HepG2 (cell line): ENCODE measurements at regions not wholly inside any gene's neighbourhood (a gene's known extent, or its start where the extent isn't known, plus 50 kb on each side); places are given as distances from the start of the nearest gene placed in this dataset.

ENCODE experiments used
- ATAC-seq: fragments of 200-7000 bp; cut with Tn5 transposase; 3 replicates; pipeline ENCODE4 v1.9.1; 2020; ENCODE audit warnings: mild to moderate bottlenecking, moderate library complexity
- BruUV-seq: library from RNA; stranded (reverse); fragments of 400-500 nt; replicated peaks from 2 replicates; lab custom pipeline; 2021; lab: Mats Ljungman, UMichigan
- CTCF ChIA-PET: fragments of 300-600 bp; formaldehyde crosslinking; extraction: SDS; loops from one replicate; lab custom pipeline; 2021; ENCODE audit warnings: low total read pairs, inconsistent platforms, low intra/inter-chr PET ratio; lab: Yijun Ruan, JAX
- POLR2A ChIA-PET: fragments of 350-600 bp; sonication (Branson Sonifier 250); formaldehyde crosslinking; loops from one replicate; lab custom pipeline; 2020; ENCODE audit warnings: antibody characterized with exemption, inconsistent platforms; lab: Yijun Ruan, JAX
- DNase-seq: peaks from one replicate; pipeline ENCODE4 v3.0.0-alpha.2; 2015; ENCODE audit warnings: low spot score
- FAIRE-seq: peaks from 3 replicates; lab custom pipeline; 2011; peaks lifted over from hg19 to GRCh38; lab: Jason Lieb, UNC
- H2AFZ ChIP-seq: one replicate; pipeline ENCODE4 v1.6.1; 2011; ENCODE audit warnings: low read length, inconsistent platforms
- H3K27ac ChIP-seq: fragments of 300-600 bp; 3 replicates; pipeline ENCODE4 v1.8.0; 2011; ENCODE audit warnings: mixed run types, mild to moderate bottlenecking, mixed read lengths, low read length, inconsistent platforms; ENCODE audit not compliant: insufficient read depth; ENCODE audit errors: extremely low read length
- H3K27me3 ChIP-seq, 2 experiments: fragments of 200-600 bp in 1 of 2; 2 replicates in 1 of 2; 3 replicates in 1 of 2; pipeline versions ENCODE4 v1.6.0 to v1.8.0; 2011; ENCODE audit warnings: low read length in 2 of 2, mild to moderate bottlenecking in 2 of 2, moderate library complexity in 2 of 2, inconsistent platforms in 1 of 2; ENCODE audit not compliant: insufficient read depth in 2 of 2, control insufficient read depth in 1 of 2
- H3K36me3 ChIP-seq, 2 experiments: fragments of 200-600 bp in 1 of 2; replicated peaks in 1 of 2; 2 replicates in 1 of 2; 3 replicates in 1 of 2; pipeline versions ENCODE4 v1.5.1 to v1.8.0; 2011; ENCODE audit warnings: low read length in 2 of 2, inconsistent platforms in 1 of 2; ENCODE audit not compliant: insufficient read depth in 2 of 2, control insufficient read depth in 1 of 2
- H3K4me1 ChIP-seq: 2 replicates; pipeline ENCODE4 v1.5.1; 2012; ENCODE audit warnings: low read length, inconsistent platforms; ENCODE audit not compliant: insufficient read depth
- H3K4me2 ChIP-seq: 2 replicates; pipeline ENCODE4 v1.6.0; 2011; ENCODE audit warnings: low read depth, low read length, inconsistent platforms
- H3K4me3 ChIP-seq, 3 experiments: fragments of 200-600 bp in 1 of 3; sonication (generic), shearing (Covaris generic) in 1 of 3; replicated peaks in 1 of 3; 2 replicates each; pipeline ENCODE4 v1.5.1; 2011 to 2016; ENCODE audit warnings: low read length in 3 of 3, inconsistent platforms in 2 of 3, low read depth in 2 of 3, mild to moderate bottlenecking in 2 of 3, control low read depth in 1 of 3, mixed read lengths in 1 of 3; ENCODE audit not compliant: insufficient read depth in 1 of 3
- H3K79me2 ChIP-seq: one replicate; pipeline ENCODE4 v1.6.1; 2011; ENCODE audit warnings: low read length, inconsistent platforms; ENCODE audit not compliant: insufficient read depth
- H3K9ac ChIP-seq: 2 replicates; pipeline ENCODE4 v1.6.0; 2011; ENCODE audit warnings: mild to moderate bottlenecking, low read depth, low read length, inconsistent platforms; ENCODE audit not compliant: insufficient read depth
- H3K9me3 ChIP-seq: 2 replicates; pipeline ENCODE4 v1.5.1; 2012; ENCODE audit warnings: mild to moderate bottlenecking, low read length
- H4K20me1 ChIP-seq: 2 replicates; pipeline ENCODE4 v1.6.0; 2011; ENCODE audit warnings: inconsistent platforms, mild to moderate bottlenecking, low read length, moderate library complexity; ENCODE audit not compliant: insufficient read depth
- FOXJ3 ChIP-seq: sonication (generic); formaldehyde crosslinking; IDR thresholded peaks from 2 replicates; pipeline ENCODE4 v1.4.0; 2020; ENCODE audit warnings: missing genetic modification reagents, mild to moderate bottlenecking, borderline replicate concordance
- HNRNPH1 ChIP-seq: fragments of 200-400 bp; formaldehyde crosslinking; optimal IDR thresholded peaks from 2 replicates; pipeline ENCODE3; 2017; ENCODE audit warnings: mild to moderate bottlenecking, low read depth, low read length
- HOXA5 ChIP-seq: sonication (generic); formaldehyde crosslinking; IDR thresholded peaks from 2 replicates; pipeline ENCODE4 v1.4.0; 2020; ENCODE audit warnings: missing genetic modification reagents
- KLF13 ChIP-seq: sonication (generic); formaldehyde crosslinking; IDR thresholded peaks from 2 replicates; pipeline ENCODE4 v1.4.0; 2020; ENCODE audit warnings: mild to moderate bottlenecking, missing genetic modification reagents
- KLF16 ChIP-seq, 2 experiments: sonication (generic) in 1 of 2; formaldehyde crosslinking in 1 of 2; IDR thresholded peaks; 2 replicates each; pipeline versions ENCODE4 v1.6.1 to v1.8.0; 2016 to 2023; ENCODE audit warnings: missing genetic modification reagents in 2 of 2, missing compliant biosample characterization in 1 of 2
- TARDBP ChIP-seq: sonication (generic); formaldehyde crosslinking; IDR thresholded peaks from 2 replicates; pipeline ENCODE4 v1.8.0; 2022; ENCODE audit warnings: mild to moderate bottlenecking, missing genetic modification reagents
- ZMYM3 ChIP-seq: sonication (generic); formaldehyde crosslinking; IDR thresholded peaks from 2 replicates; pipeline ENCODE4 v1.5.1; 2020; ENCODE audit warnings: mild to moderate bottlenecking, missing genetic modification reagents
- WGBS: methylation state at CpG from one replicate; pipeline ENCODE4 v1.1.6; 2017; ENCODE audit warnings: low lambda C conversion rate; 5-methylcytosine and 5-hydroxymethylcytosine counted together
- in situ Hi-C: cut with HindIII; loops from 2 replicates; pipeline ENCODE4 v1.10.0; 2017; ENCODE audit warnings: low pct_unique_long_range_greater_than_20kb; ENCODE audit not compliant: extremely low pct_ligation_motif_present
- intact Hi-C: fragments of 100-400 bp; cut with micrococcal nuclease; formaldehyde crosslinking; loops from one replicate; pipeline ENCODE4 v1.10.0; 2022; ENCODE audit not compliant: unreplicated experiment
- TF ChIP-seq, protein P1 (sequence below): sonication (generic); formaldehyde crosslinking; IDR thresholded peaks from 2 replicates; pipeline ENCODE4 v1.4.0; 2020; ENCODE audit warnings: missing genetic modification reagents, borderline replicate concordance
- TF ChIP-seq, protein P2 (sequence below): sonication (generic); formaldehyde crosslinking; IDR thresholded peaks from 2 replicates; pipeline ENCODE4 v1.8.1; 2023; ENCODE audit warnings: mild to moderate bottlenecking, missing genetic modification reagents

DNA sequence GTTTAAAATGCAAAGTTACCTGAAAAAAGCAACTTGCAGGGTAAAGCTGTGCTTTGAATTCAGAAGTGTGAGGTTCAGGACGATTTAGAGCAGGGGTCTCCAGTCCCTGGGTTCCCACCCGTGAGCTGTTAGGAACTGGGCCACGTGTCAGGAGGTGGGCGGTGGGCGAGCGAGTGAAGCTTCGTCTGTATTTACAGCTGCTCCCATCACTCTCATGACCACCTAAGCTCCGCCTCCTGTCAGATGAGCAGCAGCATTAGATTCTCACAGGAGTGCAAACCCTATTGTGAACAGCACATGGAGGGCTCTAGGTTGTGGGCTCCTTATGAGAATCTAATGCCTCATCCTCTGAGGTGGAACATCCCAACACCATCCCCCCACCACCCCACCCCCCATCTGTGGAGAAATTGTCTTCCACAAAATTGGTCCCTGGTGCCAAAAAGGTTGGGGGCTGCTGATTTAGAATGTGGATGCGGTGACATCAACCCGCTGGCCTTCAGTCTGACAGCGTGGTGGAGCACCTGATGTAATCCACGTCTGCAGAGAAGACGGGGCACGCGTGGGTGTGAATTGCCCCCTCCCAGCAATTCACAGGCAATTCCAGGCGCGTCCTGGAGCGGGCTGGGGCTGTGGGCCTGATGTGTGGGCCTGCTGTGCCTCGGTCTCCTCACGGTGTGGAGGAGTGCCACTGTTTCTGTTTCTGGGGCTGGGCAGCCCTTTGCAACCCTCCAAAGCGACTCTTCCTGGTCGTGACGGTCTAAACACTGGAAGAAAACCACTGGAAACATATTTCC lies 214.0 kb upstream of the SOX1 start:
- Histone ChIP-seq H3K9ac (no peak overlapping the region), H3K9me3 (no peaks in the 10 kb centered on the region), H3K4me2 (no peak overlapping the region), H3K36me3 (no peaks in the 10 kb centered on the region), H4K20me1 (no peaks in the 10 kb centered on the region), H3K27ac (no peak overlapping the region), H3K4me1 (no peaks in the 10 kb centered on the region), H2AFZ (no peak overlapping the region), H3K4me3 (no peak overlapping the region), H3K27me3 (peaks cover 2 to 35% of the 10 kb centered on the region in 2 experiments; a peak in 3 of 5 replicates), H3K79me2 (no peaks in the 10 kb centered on the region)
- no peak for ATAC-seq
- intact Hi-C loops (no loop called here), in situ Hi-C loops (no loop called here)
- CTCF ChIA-PET: no interaction called here
- BruUV-seq: no TSS peak
- POLR2A ChIA-PET: no interaction called here
- 23% methylated on average over 9 of the region's 23 CpGs for WGBS
- no peak for DNase-seq
- TF ChIP-seq, protein P1, sequence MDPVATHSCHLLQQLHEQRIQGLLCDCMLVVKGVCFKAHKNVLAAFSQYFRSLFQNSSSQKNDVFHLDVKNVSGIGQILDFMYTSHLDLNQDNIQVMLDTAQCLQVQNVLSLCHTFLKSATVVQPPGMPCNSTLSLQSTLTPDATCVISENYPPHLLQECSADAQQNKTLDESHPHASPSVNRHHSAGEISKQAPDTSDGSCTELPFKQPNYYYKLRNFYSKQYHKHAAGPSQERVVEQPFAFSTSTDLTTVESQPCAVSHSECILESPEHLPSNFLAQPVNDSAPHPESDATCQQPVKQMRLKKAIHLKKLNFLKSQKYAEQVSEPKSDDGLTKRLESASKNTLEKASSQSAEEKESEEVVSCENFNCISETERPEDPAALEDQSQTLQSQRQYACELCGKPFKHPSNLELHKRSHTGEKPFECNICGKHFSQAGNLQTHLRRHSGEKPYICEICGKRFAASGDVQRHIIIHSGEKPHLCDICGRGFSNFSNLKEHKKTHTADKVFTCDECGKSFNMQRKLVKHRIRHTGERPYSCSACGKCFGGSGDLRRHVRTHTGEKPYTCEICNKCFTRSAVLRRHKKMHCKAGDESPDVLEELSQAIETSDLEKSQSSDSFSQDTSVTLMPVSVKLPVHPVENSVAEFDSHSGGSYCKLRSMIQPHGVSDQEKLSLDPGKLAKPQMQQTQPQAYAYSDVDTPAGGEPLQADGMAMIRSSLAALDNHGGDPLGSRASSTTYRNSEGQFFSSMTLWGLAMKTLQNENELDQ (CRISPR knock-in tag): no peak
- TF ChIP-seq, protein P2, sequence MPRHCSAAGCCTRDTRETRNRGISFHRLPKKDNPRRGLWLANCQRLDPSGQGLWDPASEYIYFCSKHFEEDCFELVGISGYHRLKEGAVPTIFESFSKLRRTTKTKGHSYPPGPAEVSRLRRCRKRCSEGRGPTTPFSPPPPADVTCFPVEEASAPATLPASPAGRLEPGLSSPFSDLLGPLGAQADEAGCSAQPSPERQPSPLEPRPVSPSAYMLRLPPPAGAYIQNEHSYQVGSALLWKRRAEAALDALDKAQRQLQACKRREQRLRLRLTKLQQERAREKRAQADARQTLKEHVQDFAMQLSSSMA (CRISPR knock-in tag): no peak
- TF ChIP-seq HOXA5 (CRISPR knock-in tag) (no peak), FOXJ3 (CRISPR knock-in tag) (no peak), KLF16 (CRISPR knock-in tag; IDR thresholded peaks at IDR 0.05) (no peak), ZMYM3 (CRISPR knock-in tag) (no peak), HNRNPH1 (no peak), TARDBP (no peak), KLF13 (CRISPR knock-in tag) (no peak)
- no peak for FAIRE-seq
